IPS DF 4.7 (cell line): ENCODE measurements at regions not wholly inside any gene's neighbourhood (a gene's known extent, or its start where the extent isn't known, plus 50 kb on each side); places are given as distances from the start of the nearest gene placed in this dataset.
"Not testable (repeated sequence)": the region's sequence is repeated elsewhere in the genome, so short reads cannot be mapped to it uniquely, and the experiment has no call there.

Experiments used
- DNase-seq: peaks from one replicate; pipeline ENCODE4 v3.0.0-alpha.2; 2013; ENCODE audit warnings: low spot score; ENCODE audit errors: extremely low read depth

DNA sequence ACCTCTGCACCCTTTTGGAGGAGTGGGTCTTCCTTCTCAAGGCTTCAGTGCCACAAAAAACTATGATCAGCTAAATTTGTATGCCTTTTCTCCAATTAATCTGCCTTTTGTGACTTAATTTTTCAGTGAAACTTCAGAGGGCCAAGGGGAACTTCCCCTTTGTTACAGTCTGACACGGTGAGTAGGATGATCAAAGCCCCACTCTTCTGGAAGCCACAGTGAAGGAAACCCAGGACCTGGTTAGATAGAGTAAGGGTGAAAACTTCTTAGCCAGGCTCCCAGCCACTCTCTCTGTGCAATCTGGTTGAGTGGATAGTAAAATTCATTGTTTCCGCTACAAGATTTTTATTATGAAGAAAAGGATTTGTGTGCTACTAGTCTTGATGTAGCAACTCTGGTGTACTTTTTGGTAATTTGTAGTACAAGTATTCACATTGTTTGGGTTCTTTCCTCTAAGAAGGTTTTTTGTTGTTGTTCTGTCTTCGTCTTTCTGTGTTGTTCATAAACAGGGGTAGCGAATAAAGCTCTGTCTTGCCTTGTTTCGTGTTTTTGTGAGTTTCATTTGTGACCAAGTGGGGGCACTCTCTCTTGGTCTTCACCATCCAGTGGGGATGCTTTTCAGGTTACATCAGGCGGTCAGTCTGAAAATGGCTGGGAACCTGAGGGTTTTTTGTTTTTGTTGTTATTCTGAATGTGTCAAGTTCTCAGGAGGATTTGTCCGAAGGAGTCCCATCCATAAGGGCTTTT, 268.5 kb upstream of the NPSR1 start:
- no peak for DNase-seq

- DNase-seq: no peak
These were observed 267.9 kb upstream of the NPSR1 start for GRCh38 chr7:34390103-34390502.

GRCh38 chr7:34392972-34393371, 265.0 kb upstream of the NPSR1 start:
- no peak for DNase-seq

GRCh38 chr7:34396437-34397064, 261.5 kb upstream of the NPSR1 start:
- DNase-seq: no peak

- DNase-seq: no peak
These were observed 256.2 kb upstream of the NPSR1 start for GRCh38 chr7:34401776-34402175.

GRCh38 chr7:34406848-34407530, 251.0 kb upstream of the NPSR1 start:
- no peak for DNase-seq

- DNase-seq: no peak
These were observed 250.4 kb upstream of the NPSR1 start for GRCh38 chr7:34407586-34407985.

- DNase-seq: no peak
These were observed 240.2 kb upstream of the NPSR1 start for GRCh38 chr7:34417781-34418180.

- DNase-seq: no peak
These were observed 236.5 kb upstream of the NPSR1 start for GRCh38 chr7:34421526-34421925.

GRCh38 chr7:34425194-34425593, 232.8 kb upstream of the NPSR1 start:
- no peak for DNase-seq

GRCh38 chr7:34425631-34426384, 232.2 kb upstream of the NPSR1 start:
- DNase-seq: no peak

DNA sequence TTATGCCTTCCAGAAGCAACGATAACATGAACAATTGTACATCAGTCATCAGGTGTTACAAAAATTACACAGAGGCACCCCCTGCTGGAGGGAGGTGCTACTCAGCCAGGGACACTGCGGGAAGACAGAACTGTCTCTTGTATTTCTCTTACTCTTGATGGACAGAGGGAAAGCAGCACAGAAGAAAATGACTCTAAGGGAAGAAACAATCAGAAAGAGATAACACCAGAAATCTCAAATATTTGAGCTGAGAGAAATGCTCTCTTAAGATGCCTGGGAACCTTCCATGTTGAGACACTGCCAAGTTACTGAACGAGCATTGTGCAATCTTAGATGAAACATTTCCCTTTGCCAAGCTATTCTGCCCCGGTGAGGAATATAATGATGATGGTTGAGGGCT, 227.6 kb upstream of the NPSR1 start:
- DNase-seq: no peak

GRCh38 chr7:34438436-34438835, 219.6 kb upstream of the NPSR1 start:
- DNase-seq: no peak

- no peak for DNase-seq
These were observed 212.4 kb upstream of the NPSR1 start for GRCh38 chr7:34445653-34446052.

GRCh38 chr7:34448531-34448930, 209.5 kb upstream of the NPSR1 start:
- not testable (repeated sequence) for DNase-seq

- DNase-seq: no peak
These were observed 208.3 kb upstream of the NPSR1 start for GRCh38 chr7:34449765-34450164.

DNA sequence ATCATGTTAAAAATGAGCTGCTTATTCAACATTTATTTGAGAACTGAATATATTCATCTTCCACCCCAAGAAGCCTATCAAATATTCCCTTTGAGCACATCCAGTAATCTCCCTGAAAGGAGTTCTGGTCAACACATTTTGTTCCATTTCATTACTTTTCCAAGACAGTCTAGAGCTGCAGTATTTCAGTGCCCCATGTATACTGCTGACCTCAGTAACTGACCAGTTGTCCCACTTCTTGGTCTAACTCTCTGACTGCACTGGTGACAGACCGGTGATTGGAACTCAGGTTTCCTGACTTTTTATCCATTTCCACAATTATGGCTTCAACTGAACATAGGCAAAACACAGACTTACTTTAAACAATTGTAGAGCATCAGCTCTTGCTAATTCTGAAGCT, 206.8 kb upstream of the NPSR1 start:
- no peak for DNase-seq

- no peak for DNase-seq
These were observed 206.1 kb upstream of the NPSR1 start for GRCh38 chr7:34451923-34452322.

GRCh38 chr7:34452363-34452762, 205.7 kb upstream of the NPSR1 start:
- DNase-seq: no peak

DNA sequence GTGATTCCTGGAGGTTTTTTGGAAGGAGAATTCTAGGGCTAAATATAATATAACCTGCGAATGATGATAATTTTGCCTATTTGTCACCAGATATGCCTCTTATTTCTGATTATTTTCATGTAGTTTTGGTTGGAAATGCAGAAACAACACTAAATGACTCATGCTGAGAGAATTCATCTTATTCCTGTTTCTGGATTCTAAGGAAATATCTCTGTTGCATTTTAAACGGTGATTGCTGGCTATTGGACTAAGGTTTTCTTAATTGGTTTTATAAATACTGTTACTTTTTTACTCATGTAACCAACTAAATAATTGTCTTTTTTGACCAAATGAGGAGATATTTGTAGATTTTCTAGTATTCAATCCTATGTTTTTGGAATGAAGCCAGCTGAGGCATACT, 204.9 kb upstream of the NPSR1 start:
- no peak for DNase-seq

DNA sequence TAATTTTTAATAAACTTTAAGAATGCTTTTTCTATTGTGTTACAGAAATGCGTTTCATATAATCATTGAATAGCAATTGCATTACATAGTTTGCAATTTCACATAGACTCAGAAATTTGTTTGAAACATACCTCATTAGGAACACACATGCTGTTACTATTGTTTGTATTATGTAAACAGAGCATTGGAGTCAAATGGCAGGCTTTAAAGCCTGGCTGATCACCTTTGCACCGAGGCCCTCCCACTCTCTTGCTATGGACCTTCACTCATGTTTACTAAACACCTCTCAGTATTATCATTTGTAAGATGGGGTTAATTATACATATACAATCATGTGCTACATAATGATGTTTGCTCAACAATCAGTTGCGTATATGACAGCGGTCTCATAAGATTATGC, 203.6 kb upstream of the NPSR1 start:
- no peak for DNase-seq

GRCh38 chr7:34457329-34457728, 200.7 kb upstream of the NPSR1 start:
- no peak for DNase-seq
